Smooth muscle cell (in vitro differentiated cells): ENCODE measurements at regions not wholly inside any gene's neighbourhood (a gene's known extent, or its start where the extent isn't known, plus 50 kb on each side); places are given as distances from the start of the nearest gene placed in this dataset.

Experiments
- DNase-seq: peaks from one replicate; lab custom pipeline; 2025; ENCODE audit not compliant: unreplicated experiment; lab: John Stamatoyannopoulos, UW
- H2AFZ ChIP-seq: fragments of 200-600 bp; sonication (generic); 2 replicates; pipeline ENCODE4 v1.6.0; 2016; ENCODE audit warnings: antibody characterized with exemption, low read depth, mild to moderate bottlenecking
- H3F3A ChIP-seq: fragments of 200-600 bp; sonication (generic); 2 replicates; pipeline ENCODE4 v1.6.0; 2017; ENCODE audit warnings: antibody characterized with exemption, low read depth
- H3K27ac ChIP-seq: fragments of 200-600 bp; sonication (generic); 2 replicates; pipeline ENCODE4 v1.5.1; 2016; ENCODE audit warnings: low read depth, mild to moderate bottlenecking
- H3K27me3 ChIP-seq: fragments of 200-600 bp; sonication (generic); 2 replicates; pipeline ENCODE4 v1.6.1; 2016; ENCODE audit warnings: low read depth, mild to moderate bottlenecking
- H3K36me3 ChIP-seq: fragments of 200-600 bp; sonication (generic); 2 replicates; pipeline ENCODE4 v1.5.1; 2016; ENCODE audit warnings: low read depth
- H3K4me1 ChIP-seq: fragments of 200-600 bp; sonication (generic); 2 replicates; pipeline ENCODE4 v1.5.1; 2016; ENCODE audit warnings: low read depth
- H3K4me2 ChIP-seq: fragments of 200-600 bp; sonication (generic); 2 replicates; pipeline ENCODE4 v1.6.0; 2016; ENCODE audit warnings: mild to moderate bottlenecking
- H3K4me3 ChIP-seq: fragments of 200-600 bp; sonication (generic); 2 replicates; pipeline ENCODE4 v1.5.1; 2016; ENCODE audit warnings: mild to moderate bottlenecking
- H3K79me2 ChIP-seq: fragments of 200-600 bp; sonication (generic); 2 replicates; pipeline ENCODE4 v1.6.0; 2016; ENCODE audit warnings: low read depth, mild to moderate bottlenecking
- H3K9ac ChIP-seq: fragments of 200-600 bp; sonication (generic); 2 replicates; pipeline ENCODE4 v1.6.0; 2016; ENCODE audit warnings: low read depth
- H3K9me3 ChIP-seq: fragments of 200-600 bp; sonication (generic); replicated peaks from 2 replicates; pipeline ENCODE4 v1.5.1; 2016; ENCODE audit warnings: low read depth
- H4K20me1 ChIP-seq: fragments of 200-600 bp; sonication (generic); 2 replicates; pipeline ENCODE4 v1.6.0; 2016; ENCODE audit warnings: low read depth
- CTCF ChIP-seq: fragments of 200-600 bp; sonication (generic); IDR thresholded peaks from 2 replicates; pipeline ENCODE4 v1.5.1; 2017; ENCODE audit warnings: borderline replicate concordance, mild to moderate bottlenecking, antibody characterized with exemption; ENCODE audit not compliant: insufficient read depth, poor library complexity, severe bottlenecking
- WGBS: methylation state at CpG from one replicate; pipeline ENCODE4 v1.1.7; 2016; ENCODE audit warnings: low lambda C conversion rate; 5-methylcytosine and 5-hydroxymethylcytosine counted together

GRCh38 chr5:90307322-90307721 is 102.2 kb downstream of the CETN3 start:
- H3K36me3 ChIP-seq, result no peaks in the 10 kb centered on the region

GRCh38 chr5:90306613-90307012 is 102.9 kb downstream of the CETN3 start:
- Histone ChIP-seq H3F3A (no peaks in the 10 kb centered on the region), H3K36me3 (no peaks in the 10 kb centered on the region), H3K27ac (no peak overlapping the region), H3K4me2 (no peak overlapping the region), H3K9me3 (no peaks in the 10 kb centered on the region), H3K4me1 (no peaks in the 10 kb centered on the region), H3K4me3 (no peak overlapping the region), H4K20me1 (no peaks in the 10 kb centered on the region), H3K27me3 (no peaks in the 10 kb centered on the region), H2AFZ (no peak overlapping the region), H3K79me2 (no peaks in the 10 kb centered on the region), H3K9ac (no peak overlapping the region)
- DNase-seq, result no peak
- TF ChIP-seq CTCF, result no peak

More at GRCh38 chr5:90307322-90307721, 102.2 kb downstream of the CETN3 start:
- no peak for TF ChIP-seq CTCF
- no peaks in the 10 kb centered on the region for H3K79me2 ChIP-seq
- H2AFZ ChIP-seq, result no peak overlapping the region
- H3K27ac ChIP-seq, result no peak overlapping the region
- H3K4me1 ChIP-seq, result no peaks in the 10 kb centered on the region
- H3K4me3 ChIP-seq, result no peak overlapping the region
- no peaks in the 10 kb centered on the region for H3K27me3 ChIP-seq
- H3K9ac ChIP-seq, result no peak overlapping the region
- no peaks in the 10 kb centered on the region for H3F3A ChIP-seq
- DNase-seq, result no peak
- H3K4me2 ChIP-seq, result no peak overlapping the region
- H3K9me3 ChIP-seq, result no peaks in the 10 kb centered on the region
- H4K20me1 ChIP-seq, result no peaks in the 10 kb centered on the region

GRCh38 chr5:90305041-90305720 is 104.4 kb downstream of the CETN3 start:
- WGBS, result 60% methylated on average over 3 of the region's 3 CpGs

More at GRCh38 chr5:90305041-90305720, 104.4 kb downstream of the CETN3 start:
- Histone ChIP-seq H3K36me3 (no peaks in the 10 kb centered on the region), H3F3A (no peaks in the 10 kb centered on the region), H2AFZ (no peak overlapping the region), H3K4me3 (no peak overlapping the region), H3K4me2 (no peak overlapping the region), H3K27me3 (no peaks in the 10 kb centered on the region), H4K20me1 (no peaks in the 10 kb centered on the region), H3K9ac (no peak overlapping the region), H3K27ac (no peak overlapping the region), H3K9me3 (no peaks in the 10 kb centered on the region), H3K79me2 (no peaks in the 10 kb centered on the region), H3K4me1 (no peaks in the 10 kb centered on the region)
- TF ChIP-seq CTCF, result no peak
- DNase-seq, result no peak
